DND-41 (cell line): ENCODE measurements at regions not wholly inside any gene's neighbourhood (a gene's known extent, or its start where the extent isn't known, plus 50 kb on each side); places are given as distances from the start of the nearest gene placed in this dataset.

Experiments
- ATAC-seq: fragments of 200-7000 bp; cut with Tn5 transposase; 3 replicates; pipeline ENCODE4 v1.9.1; 2021; ENCODE audit warnings: low read depth; ENCODE audit not compliant: insufficient read depth
- DNase-seq: peaks from one replicate; pipeline ENCODE4 v3.0.0-alpha.2; 2020
- H2AFZ ChIP-seq: 2 replicates; pipeline ENCODE4 v1.6.0; 2012; ENCODE audit warnings: low read depth, low read length
- H3K27ac ChIP-seq: 2 replicates; pipeline ENCODE4 v1.5.1; 2012; ENCODE audit warnings: low read length, inconsistent platforms
- H3K27me3 ChIP-seq: fragments of 200-600 bp; sonication (generic); 2 replicates; pipeline ENCODE4 v1.6.0; 2012; ENCODE audit warnings: low read length, mild to moderate bottlenecking, inconsistent platforms; ENCODE audit not compliant: insufficient read depth, poor library complexity
- H3K36me3 ChIP-seq: 2 replicates; pipeline ENCODE4 v1.5.1; 2012; ENCODE audit warnings: low read length, inconsistent platforms; ENCODE audit not compliant: insufficient read depth
- H3K4me1 ChIP-seq: 2 replicates; pipeline ENCODE4 v1.5.1; 2012; ENCODE audit warnings: mild to moderate bottlenecking, low read length; ENCODE audit not compliant: insufficient read depth
- H3K4me2 ChIP-seq: 2 replicates; pipeline ENCODE4 v1.6.0; 2012; ENCODE audit warnings: mild to moderate bottlenecking, moderate library complexity, low read length, inconsistent platforms; ENCODE audit not compliant: insufficient read depth
- H3K4me3 ChIP-seq, 2 experiments: fragments of 200-600 bp in 1 of 2; shearing (Covaris generic) in 1 of 2; 2 replicates each; pipeline ENCODE4 v1.5.1; 2012 to 2016; ENCODE audit warnings: inconsistent platforms in 2 of 2, low read length in 2 of 2, mild to moderate bottlenecking in 2 of 2, low read depth in 1 of 2, moderate library complexity in 1 of 2
- H3K79me2 ChIP-seq: 2 replicates; pipeline ENCODE4 v1.6.0; 2012; ENCODE audit warnings: low read length, inconsistent platforms; ENCODE audit not compliant: insufficient read depth
- H3K9ac ChIP-seq: 2 replicates; pipeline ENCODE4 v1.6.0; 2012; ENCODE audit warnings: low read depth, mild to moderate bottlenecking, inconsistent platforms, low read length, moderate library complexity
- H3K9me3 ChIP-seq: 2 replicates; pipeline ENCODE4 v1.5.1; 2012; ENCODE audit warnings: low read length, moderate library complexity, mild to moderate bottlenecking, inconsistent platforms; ENCODE audit not compliant: insufficient read depth, severe bottlenecking
- H4K20me1 ChIP-seq: 2 replicates; pipeline ENCODE4 v1.6.0; 2012; ENCODE audit warnings: low read length; ENCODE audit not compliant: insufficient read depth
- CTCF ChIP-seq: IDR thresholded peaks from 2 replicates; pipeline ENCODE4 v1.5.1; 2012; ENCODE audit warnings: borderline replicate concordance, low read length, moderate library complexity, mild to moderate bottlenecking; ENCODE audit not compliant: poor library complexity, severe bottlenecking; ENCODE audit errors: extremely low read depth
- EZH2 ChIP-seq: IDR thresholded peaks from 3 replicates; pipeline ENCODE4 v1.6.1; 2012; ENCODE audit warnings: borderline replicate concordance, low read depth, mild to moderate bottlenecking, moderate library complexity, low read length, inconsistent platforms; ENCODE audit not compliant: severe bottlenecking

- Histone ChIP-seq H3K79me2 (no peaks in the 10 kb centered on the region), H3K27ac (no peak overlapping the region), H3K4me2 (no peak overlapping the region), H3K9ac (no peak overlapping the region), H3K27me3 (no peaks in the 10 kb centered on the region), H3K9me3 (no peaks in the 10 kb centered on the region), H3K4me3 (no peak overlapping the region), H4K20me1 (no peaks in the 10 kb centered on the region), H2AFZ (no peak overlapping the region), H3K4me1 (no peaks in the 10 kb centered on the region), H3K36me3 (no peaks in the 10 kb centered on the region)
- no peak for DNase-seq
- no peak for TF ChIP-seq CTCF
- no peak for TF ChIP-seq EZH2
- no peak for ATAC-seq
Measured at GRCh38 chr7:125409921-125410320, 480.3 kb upstream of the POT1 start.

DNA sequence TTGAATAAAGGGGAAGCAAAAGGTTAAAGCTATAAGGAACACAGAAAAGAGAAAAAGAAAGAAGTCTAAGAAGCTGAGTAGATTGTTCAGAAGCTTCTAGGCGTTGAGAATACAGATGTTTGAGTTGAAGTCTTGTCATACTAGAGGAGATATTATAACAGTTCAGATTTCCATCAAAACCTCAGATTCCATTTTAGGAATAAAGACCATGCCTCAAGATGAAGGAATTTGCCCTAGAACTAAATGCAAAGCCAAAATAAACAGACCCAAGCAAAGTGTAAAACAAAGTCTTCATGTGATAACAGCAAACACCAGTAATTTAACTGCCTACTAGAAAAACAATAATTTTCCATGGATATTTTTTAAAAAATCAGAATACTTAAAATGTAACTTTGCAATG, 476.5 kb upstream of the POT1 start:
- ATAC-seq (no peak), DNase-seq (no peak)
- H3K4me2 ChIP-seq = no peak overlapping the region
- TF ChIP-seq CTCF (no peak), EZH2 (no peak)
- no peaks in the 10 kb centered on the region for H3K79me2 ChIP-seq
- no peak overlapping the region for H3K4me3 ChIP-seq
- no peaks in the 10 kb centered on the region for H3K36me3 ChIP-seq
- H3K9ac ChIP-seq = no peak overlapping the region
- no peaks in the 10 kb centered on the region for H4K20me1 ChIP-seq
- H3K9me3 ChIP-seq = no peaks in the 10 kb centered on the region
- no peak overlapping the region for H2AFZ ChIP-seq
- no peaks in the 10 kb centered on the region for H3K4me1 ChIP-seq
- no peak overlapping the region for H3K27ac ChIP-seq
- H3K27me3 ChIP-seq = no peaks in the 10 kb centered on the region

- TF ChIP-seq EZH2 (no peak), CTCF (no peak)
- no peaks in the 10 kb centered on the region for H3K79me2 ChIP-seq
- H3K4me1 ChIP-seq = no peaks in the 10 kb centered on the region
- DNase-seq (no peak), ATAC-seq (no peak)
- H3K9me3 ChIP-seq = no peaks in the 10 kb centered on the region
- H3K9ac ChIP-seq = no peak overlapping the region
- no peaks in the 10 kb centered on the region for H3K36me3 ChIP-seq
- no peak overlapping the region for H3K4me3 ChIP-seq
- H3K27ac ChIP-seq = no peak overlapping the region
- no peak overlapping the region for H2AFZ ChIP-seq
- no peaks in the 10 kb centered on the region for H3K27me3 ChIP-seq
- no peak overlapping the region for H3K4me2 ChIP-seq
- H4K20me1 ChIP-seq = no peaks in the 10 kb centered on the region
Measured at GRCh38 chr7:125399408-125399807, 469.8 kb upstream of the POT1 start.
